ENCODE measurements at regions not wholly inside any gene's neighbourhood (a gene's known extent, or its start where the extent isn't known, plus 50 kb on each side); places are given as distances from the start of the nearest gene placed in this dataset.

DNA sequence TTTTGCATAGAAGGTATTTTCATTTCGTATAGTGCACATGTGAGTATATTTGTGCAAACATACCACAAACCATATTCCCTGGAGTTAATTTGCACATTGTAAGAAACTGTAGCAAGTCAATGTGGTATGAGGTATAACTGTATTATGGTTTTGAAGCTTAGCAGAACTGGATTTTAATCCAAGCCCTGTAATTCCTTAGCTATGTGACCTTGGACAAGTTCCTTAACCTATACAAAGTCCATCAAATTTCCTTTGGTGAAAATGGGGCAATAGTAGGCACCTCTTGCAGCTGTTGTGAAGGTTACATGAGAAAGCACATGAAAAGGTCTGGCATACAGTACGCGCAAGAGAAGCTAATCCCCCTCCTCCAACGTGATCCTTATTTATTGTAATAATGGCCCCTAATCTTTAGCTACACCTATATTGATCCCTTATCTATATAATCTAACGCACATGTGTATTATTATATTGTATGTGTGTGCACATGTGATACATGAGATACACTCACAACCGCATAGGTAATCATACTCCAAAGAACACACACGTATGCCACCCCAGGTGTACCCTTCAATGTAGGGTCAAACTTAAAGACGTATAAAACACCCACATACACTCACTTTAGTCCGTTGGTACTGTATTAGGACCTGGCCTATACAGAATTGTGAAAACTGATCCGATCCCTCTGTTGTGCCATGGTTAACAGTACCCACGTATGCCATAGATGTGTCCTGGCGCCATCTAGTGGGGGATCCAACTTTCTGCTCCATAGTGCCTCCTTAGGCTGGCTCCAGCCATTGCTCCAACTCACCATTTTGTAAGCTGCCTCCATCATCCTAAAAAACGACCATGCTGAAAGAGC lies 402.9 kb upstream of the SLC14A2 start:
- no peak overlapping the region for H3K27ac ChIP-seq
- H3K27me3 ChIP-seq = no peaks in the 10 kb centered on the region
- no peaks in the 10 kb centered on the region for H3K36me3 ChIP-seq
- H3K9me3 ChIP-seq = no peaks in the 10 kb centered on the region
- H3K4me3 ChIP-seq = no peak overlapping the region
- TF ChIP-seq POLR2A (IDR thresholded peaks at IDR 0.05) = no peak
- peak; percentile 76 to 91 (median 89) for TF ChIP-seq CTCF (IDR thresholded peaks at IDR 0.05)
- intact Hi-C loops (cut with DNase I; ENCODE audit: low total_unique reads) = no loop called here
- DNase-seq = peak; percentile 66 to 89
- H3K4me1 ChIP-seq = no peaks in the 10 kb centered on the region

DNA sequence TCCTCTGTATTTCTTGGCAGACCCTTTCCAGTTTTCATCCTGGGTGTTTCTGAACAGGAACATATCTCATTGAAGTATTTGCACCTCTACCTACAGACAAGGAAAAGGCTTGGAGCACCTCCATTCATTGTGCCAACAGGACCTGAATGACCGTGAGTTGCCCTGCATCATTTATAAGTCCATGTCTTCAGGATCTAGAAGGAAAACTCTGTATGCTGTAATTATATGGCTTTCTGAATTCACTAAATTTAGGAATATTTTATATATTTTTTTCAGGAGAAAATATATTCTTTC lies 402.3 kb upstream of the SLC14A2 start:
- no peak for DNase-seq
- Histone ChIP-seq H3K36me3 (no peaks in the 10 kb centered on the region), H3K27ac (no peak overlapping the region), H3K27me3 (no peaks in the 10 kb centered on the region), H3K4me3 (no peak overlapping the region), H3K4me1 (no peaks in the 10 kb centered on the region), H3K9me3 (no peaks in the 10 kb centered on the region)
- intact Hi-C loops (cut with DNase I; ENCODE audit: low total_unique reads) = no loop called here
- TF ChIP-seq POLR2A (IDR thresholded peaks at IDR 0.05) (no peak), CTCF (IDR thresholded peaks at IDR 0.05) (no peak)

DNA sequence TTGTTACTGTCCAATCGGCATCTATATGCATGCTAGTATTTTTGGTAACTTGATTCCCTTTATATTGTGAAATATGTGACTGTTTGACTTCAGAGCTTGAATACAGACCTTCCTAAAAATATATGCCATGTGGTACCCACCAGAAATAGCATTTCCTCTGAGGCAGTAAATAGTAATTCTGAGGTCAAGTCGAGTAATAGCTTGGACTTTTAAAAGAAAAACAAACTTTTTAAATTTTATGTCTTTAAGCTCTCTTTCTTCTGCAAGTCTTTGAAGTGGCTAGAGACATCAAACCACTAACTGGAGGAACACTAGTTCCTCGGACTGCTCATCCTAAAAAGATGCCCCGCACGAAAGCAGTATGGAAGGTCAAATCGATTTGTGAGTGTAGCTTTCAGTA lies 396.8 kb upstream of the SLC14A2 start:
- no peak for TF ChIP-seq CTCF (IDR thresholded peaks at IDR 0.05)
- no peak for TF ChIP-seq POLR2A (IDR thresholded peaks at IDR 0.05)
- intact Hi-C loops (cut with DNase I; ENCODE audit: low total_unique reads) = no loop called here
- Histone ChIP-seq H3K27ac (no peak overlapping the region), H3K9me3 (no peaks in the 10 kb centered on the region), H3K4me3 (no peak overlapping the region), H3K4me1 (no peaks in the 10 kb centered on the region), H3K27me3 (no peaks in the 10 kb centered on the region), H3K36me3 (no peaks in the 10 kb centered on the region)
- DNase-seq = no peak

- intact Hi-C loops (cut with DNase I; ENCODE audit: low total_unique reads) = no loop called here
- Histone ChIP-seq H3K4me1 (no peaks in the 10 kb centered on the region), H3K27me3 (no peaks in the 10 kb centered on the region), H3K27ac (no peak overlapping the region), H3K36me3 (no peaks in the 10 kb centered on the region), H3K9me3 (no peaks in the 10 kb centered on the region), H3K4me3 (no peak overlapping the region)
- DNase-seq = no peak
- TF ChIP-seq POLR2A (IDR thresholded peaks at IDR 0.05) (no peak), CTCF (IDR thresholded peaks at IDR 0.05) (no peak)
These were observed 393.9 kb upstream of the SLC14A2 start for GRCh38 chr18:45221363-45221762.

GRCh38 chr18:45222180-45222579 lies 393.1 kb upstream of the SLC14A2 start:
- Histone ChIP-seq H3K4me1 (no peaks in the 10 kb centered on the region), H3K27ac (no peak overlapping the region), H3K9me3 (no peaks in the 10 kb centered on the region), H3K36me3 (no peaks in the 10 kb centered on the region), H3K27me3 (no peaks in the 10 kb centered on the region), H3K4me3 (no peak overlapping the region)
- no peak for DNase-seq
- intact Hi-C loops (cut with DNase I; ENCODE audit: low total_unique reads) = no loop called here
- TF ChIP-seq CTCF (IDR thresholded peaks at IDR 0.05) = no peak
- no peak for TF ChIP-seq POLR2A (IDR thresholded peaks at IDR 0.05)
